Head of caudate nucleus (tissue), 42 donors: ENCODE measurements at regions not wholly inside any gene's neighbourhood (a gene's known extent, or its start where the extent isn't known, plus 50 kb on each side); places are given as distances from the start of the nearest gene placed in this dataset.

Experiments
- DNase-seq, 42 donors: peaks; one replicate each; pipeline versions ENCODE4 v3.0.0 to v3.0.0-alpha.2; 2020 to 2021; ENCODE audit warnings: mixed read lengths in 7 of 42
- intact Hi-C: fragments of 100-400 bp; cut with DNase I; formaldehyde crosslinking; loops from one replicate; pipeline ENCODE4 v1.15.0; 2022

GRCh38 chr6:130773860-130774259, 53.3 kb upstream of the SMLR1 start:
- intact Hi-C loops, result no loop called here
- no peak for DNase-seq

GRCh38 chr6:130775411-130776012, 51.7 kb upstream of the SMLR1 start:
- intact Hi-C loops, result no loop called here
- no peak for DNase-seq

DNA sequence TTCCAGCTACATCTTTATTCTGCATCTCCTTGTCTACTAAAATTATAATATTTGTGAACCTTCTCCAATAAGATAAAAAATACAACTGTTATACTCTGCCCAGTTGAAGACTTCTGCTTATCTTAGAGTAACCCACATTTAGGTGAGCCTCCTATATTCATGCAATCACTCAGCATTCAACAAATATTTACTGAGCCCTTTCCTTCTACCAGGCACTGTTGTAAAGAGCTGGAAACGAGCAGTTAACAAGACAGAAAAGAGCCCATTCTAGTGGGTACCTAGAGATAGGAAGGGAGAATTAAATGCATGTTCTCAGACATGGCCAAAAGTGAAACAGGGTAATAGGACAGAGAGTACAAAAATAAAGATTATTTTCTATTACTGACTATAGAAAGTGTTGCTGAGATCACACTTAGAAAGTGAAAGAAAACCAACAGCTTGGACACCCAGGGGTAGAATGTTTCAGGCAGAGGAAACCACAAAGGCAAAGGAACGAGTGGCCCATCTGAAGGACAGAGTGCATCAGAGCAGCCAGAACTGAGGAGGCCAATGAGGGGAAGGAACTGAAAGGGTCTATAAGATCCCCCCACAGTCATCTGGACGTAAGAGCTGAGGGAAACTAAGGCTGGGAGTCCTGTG, 50.8 kb upstream of the SMLR1 start:
- intact Hi-C loops, result no loop called here
- no peak for DNase-seq
